GM18511 (cell line): ENCODE measurements at regions not wholly inside any gene's neighbourhood (a gene's known extent, or its start where the extent isn't known, plus 50 kb on each side); places are given as distances from the start of the nearest gene placed in this dataset.
"Not testable (repeated sequence)": the region's sequence is repeated elsewhere in the genome, so short reads cannot be mapped to it uniquely, and the experiment has no call there.

Source experiments
- ATAC-seq: cut with Tn5 transposase; IDR thresholded peaks from one replicate; pipeline ENCODE4 v1.9.1; 2021; ENCODE audit warnings: mild to moderate bottlenecking, moderate library complexity; ENCODE audit not compliant: unreplicated experiment

- ATAC-seq, result not testable (repeated sequence)
These were observed 158.1 kb downstream of the NPIPB11 start for GRCh38 chr16:29248306-29248939.

GRCh38 chr16:29246091-29246490 lies 160.4 kb downstream of the NPIPB11 start:
- not testable (repeated sequence) for ATAC-seq

GRCh38 chr16:29237971-29238370 lies 168.5 kb downstream of the NPIPB11 start:
- no peak for ATAC-seq

- ATAC-seq, result not testable (repeated sequence)
These were observed 169.0 kb downstream of the NPIPB11 start for GRCh38 chr16:29237495-29237894.

- not testable (repeated sequence) for ATAC-seq
These were observed 169.5 kb downstream of the NPIPB11 start for GRCh38 chr16:29237023-29237422.

GRCh38 chr16:29235836-29236370 lies 170.6 kb downstream of the NPIPB11 start:
- ATAC-seq, result not testable (repeated sequence)

GRCh38 chr16:29234536-29235275 lies 171.8 kb downstream of the NPIPB11 start:
- ATAC-seq, result not testable (repeated sequence)

- not testable (repeated sequence) for ATAC-seq
These were observed 172.7 kb downstream of the NPIPB11 start for GRCh38 chr16:29233705-29234404.

GRCh38 chr16:29232811-29233704 lies 173.5 kb downstream of the NPIPB11 start:
- ATAC-seq, result no peak

- ATAC-seq, result not testable (repeated sequence)
These were observed 174.3 kb downstream of the NPIPB11 start for GRCh38 chr16:29232160-29232705.

- no peak for ATAC-seq
These were observed 175.3 kb downstream of the NPIPB11 start for GRCh38 chr16:29231244-29231643.

- ATAC-seq, result no peak
These were observed 175.8 kb downstream of the NPIPB11 start for GRCh38 chr16:29230671-29231096.

- ATAC-seq, result not testable (repeated sequence)
These were observed 176.4 kb downstream of the NPIPB11 start for GRCh38 chr16:29230006-29230668.

- not testable (repeated sequence) for ATAC-seq
These were observed 176.9 kb downstream of the NPIPB11 start for GRCh38 chr16:29229616-29230005.

- ATAC-seq, result not testable (repeated sequence)
These were observed 177.6 kb downstream of the NPIPB11 start for GRCh38 chr16:29228664-29229611.

GRCh38 chr16:29227751-29228663 lies 178.5 kb downstream of the NPIPB11 start:
- peak; percentile 72 for ATAC-seq

GRCh38 chr16:29226782-29227181 lies 179.7 kb downstream of the NPIPB11 start:
- no peak for ATAC-seq
